Neural progenitor cell (in vitro differentiated cells): ENCODE measurements at regions not wholly inside any gene's neighbourhood (a gene's known extent, or its start where the extent isn't known, plus 50 kb on each side); places are given as distances from the start of the nearest gene placed in this dataset.
"Not testable (repeated sequence)": the region's sequence is repeated elsewhere in the genome, so short reads cannot be mapped to it uniquely, and the experiment has no call there.

Experiments used
- DNase-seq: peaks from one replicate; pipeline ENCODE4 v3.0.0-alpha.2; 2016; ENCODE audit warnings: low spot score
- H2AFZ ChIP-seq: fragments of 200-600 bp; sonication (generic); replicated peaks from 2 replicates; pipeline ENCODE4 v1.6.1; 2016; ENCODE audit warnings: antibody characterized with exemption
- H3F3A ChIP-seq: fragments of 200-600 bp; sonication (generic); 2 replicates; pipeline ENCODE4 v1.6.1; 2016; ENCODE audit warnings: antibody characterized with exemption, low read depth
- H3K27ac ChIP-seq: fragments of 200-600 bp; sonication (generic); 2 replicates; pipeline ENCODE4 v1.5.1; 2016; ENCODE audit warnings: mild to moderate bottlenecking
- H3K27me3 ChIP-seq: fragments of 200-600 bp; sonication (generic); 2 replicates; pipeline ENCODE4 v1.6.1; 2016; ENCODE audit warnings: mild to moderate bottlenecking, moderate library complexity
- H3K36me3 ChIP-seq: fragments of 200-600 bp; sonication (generic); 2 replicates; pipeline ENCODE4 v1.5.1; 2016
- H3K4me1 ChIP-seq: fragments of 200-600 bp; sonication (generic); 2 replicates; pipeline ENCODE4 v1.6.1; 2016; ENCODE audit warnings: mixed run types
- H3K4me2 ChIP-seq: fragments of 200-600 bp; sonication (generic); 2 replicates; pipeline ENCODE4 v1.6.1; 2016
- H3K4me3 ChIP-seq: fragments of 200-600 bp; sonication (generic); 2 replicates; pipeline ENCODE4 v1.5.1; 2016
- H3K79me2 ChIP-seq: fragments of 200-600 bp; sonication (generic); 2 replicates; pipeline ENCODE4 v1.6.1; 2016; ENCODE audit warnings: low read depth
- H3K9ac ChIP-seq: fragments of 200-600 bp; sonication (generic); 2 replicates; pipeline ENCODE4 v1.6.1; 2016
- H3K9me3 ChIP-seq: fragments of 200-600 bp; sonication (generic); 2 replicates; pipeline ENCODE4 v1.5.1; 2016; ENCODE audit warnings: low read depth
- H4K20me1 ChIP-seq: fragments of 200-600 bp; sonication (generic); 2 replicates; pipeline ENCODE4 v1.6.1; 2016; ENCODE audit warnings: low read depth
- H3K27ac Mint-ChIP-seq: 3 replicates; pipeline ENCODE4 v1.8.0; 2021; ENCODE audit warnings: mixed read lengths
- H3K27me3 Mint-ChIP-seq: 2 replicates; pipeline ENCODE4 v1.8.0; 2022; ENCODE audit warnings: low read depth, mild to moderate bottlenecking, inconsistent platforms, moderate library complexity, mixed read lengths; ENCODE audit not compliant: insufficient read depth
- H3K36me3 Mint-ChIP-seq: 3 replicates; pipeline ENCODE4 v1.8.0; 2021; ENCODE audit warnings: mixed read lengths
- H3K4me1 Mint-ChIP-seq: 3 replicates; pipeline ENCODE4 v1.8.0; 2021; ENCODE audit warnings: mixed read lengths
- H3K4me3 Mint-ChIP-seq: 3 replicates; pipeline ENCODE4 v1.8.0; 2021; ENCODE audit warnings: mild to moderate bottlenecking, moderate library complexity, mixed read lengths
- H3K9me3 Mint-ChIP-seq: 3 replicates; pipeline ENCODE4 v1.8.0; 2020; ENCODE audit warnings: mixed read lengths
- CTCF ChIP-seq: fragments of 200-600 bp; sonication (generic); IDR thresholded peaks from 2 replicates; pipeline ENCODE4 v1.5.1; 2017; ENCODE audit warnings: antibody characterized with exemption, mild to moderate bottlenecking
- EZH2 ChIP-seq: fragments of 200-600 bp; sonication (generic); IDR thresholded peaks from 2 replicates; pipeline ENCODE4 v1.6.1; 2017; ENCODE audit warnings: antibody characterized with exemption, mild to moderate bottlenecking, moderate library complexity
- EZH2phosphoT487 ChIP-seq: fragments of 200-600 bp; sonication (generic); IDR thresholded peaks from 2 replicates; pipeline ENCODE4 v1.6.1; 2017; ENCODE audit warnings: antibody characterized with exemption

- Histone ChIP-seq H3K4me1 (no peaks in the 10 kb centered on the region), H2AFZ (no peak overlapping the region), H4K20me1 (no peaks in the 10 kb centered on the region), H3K9ac (no peak overlapping the region), H3K27ac (no peak overlapping the region), H3K4me2 (no peak overlapping the region), H3K9me3 (no peaks in the 10 kb centered on the region), H3K27me3 (no peaks in the 10 kb centered on the region), H3F3A (no peaks in the 10 kb centered on the region), H3K36me3 (no peaks in the 10 kb centered on the region), H3K4me3 (no peak overlapping the region), H3K79me2 (no peaks in the 10 kb centered on the region)
- Mint-ChIP-seq H3K4me1 (peaks cover 16% of the 10 kb centered on the region), H3K4me3 (no peak overlapping the region), H3K36me3 (peaks cover 2% of the 10 kb centered on the region), H3K27me3 (peaks cover 3% of the 10 kb centered on the region), H3K9me3 (peaks cover 2% of the 10 kb centered on the region), H3K27ac (peak overlapping the region; percentile 22)
- TF ChIP-seq EZH2phosphoT487 (no peak), EZH2 (no peak), CTCF (no peak)
- DNase-seq: no peak
These were observed 420.6 kb upstream of the DEPDC1 start for GRCh38 chr1:68917456-68917855.

GRCh38 chr1:68918563-68918962, 421.7 kb upstream of the DEPDC1 start:
- Mint-ChIP-seq H3K9me3 (no peaks in the 10 kb centered on the region), H3K4me3 (no peak overlapping the region), H3K27me3 (peaks cover under 1% of the 10 kb centered on the region), H3K27ac (no peak overlapping the region), H3K36me3 (peaks cover 2% of the 10 kb centered on the region), H3K4me1 (peaks cover 16% of the 10 kb centered on the region)
- Histone ChIP-seq H3F3A (no peaks in the 10 kb centered on the region), H3K4me3 (no peak overlapping the region), H3K27me3 (no peaks in the 10 kb centered on the region), H3K27ac (no peak overlapping the region), H3K4me2 (no peak overlapping the region), H3K79me2 (no peaks in the 10 kb centered on the region), H3K9ac (no peak overlapping the region), H3K4me1 (no peaks in the 10 kb centered on the region), H2AFZ (no peak overlapping the region), H4K20me1 (no peaks in the 10 kb centered on the region), H3K36me3 (no peaks in the 10 kb centered on the region), H3K9me3 (no peaks in the 10 kb centered on the region)
- TF ChIP-seq CTCF: no peak
- TF ChIP-seq EZH2phosphoT487: no peak
- no peak for TF ChIP-seq EZH2
- no peak for DNase-seq

GRCh38 chr1:68919075-68919474, 422.2 kb upstream of the DEPDC1 start:
- no peak overlapping the region for H3K27ac Mint-ChIP-seq
- no peak overlapping the region for H3K9ac ChIP-seq
- no peak overlapping the region for H3K4me2 ChIP-seq
- DNase-seq: no peak
- H3K27ac ChIP-seq: no peak overlapping the region
- peaks cover 2% of the 10 kb centered on the region for H3K36me3 Mint-ChIP-seq
- H3K9me3 Mint-ChIP-seq: no peaks in the 10 kb centered on the region
- H3K27me3 Mint-ChIP-seq: no peaks in the 10 kb centered on the region
- no peaks in the 10 kb centered on the region for H3K79me2 ChIP-seq
- no peaks in the 10 kb centered on the region for H3F3A ChIP-seq
- H2AFZ ChIP-seq: no peak overlapping the region
- TF ChIP-seq EZH2phosphoT487 (no peak), EZH2 (no peak), CTCF (no peak)
- H3K9me3 ChIP-seq: no peaks in the 10 kb centered on the region
- peaks cover 16% of the 10 kb centered on the region for H3K4me1 Mint-ChIP-seq
- H3K36me3 ChIP-seq: no peaks in the 10 kb centered on the region
- no peaks in the 10 kb centered on the region for H3K4me1 ChIP-seq
- H3K4me3 ChIP-seq: no peak overlapping the region
- H3K4me3 Mint-ChIP-seq: no peak overlapping the region
- no peaks in the 10 kb centered on the region for H3K27me3 ChIP-seq
- no peaks in the 10 kb centered on the region for H4K20me1 ChIP-seq

- H3K36me3 ChIP-seq, H3K79me2 ChIP-seq, H3K4me1 Mint-ChIP-seq, H3K27me3 Mint-ChIP-seq, H3K9me3 Mint-ChIP-seq, H3K4me2 ChIP-seq, H3K27ac Mint-ChIP-seq, H4K20me1 ChIP-seq, H3K4me3 Mint-ChIP-seq, H3K36me3 Mint-ChIP-seq, H3K27ac ChIP-seq, H3K9me3 ChIP-seq, H3F3A ChIP-seq, H3K4me3 ChIP-seq, DNase-seq, H2AFZ ChIP-seq, H3K9ac ChIP-seq, H3K27me3 ChIP-seq, H3K4me1 ChIP-seq: not testable (repeated sequence)
These were observed 426.7 kb upstream of the DEPDC1 start for GRCh38 chr1:68923475-68924088.
